ENCODE measurements at regions not wholly inside any gene's neighbourhood (a gene's known extent, or its start where the extent isn't known, plus 50 kb on each side); places are given as distances from the start of the nearest gene placed in this dataset.

- TF ChIP-seq, protein P1, sequence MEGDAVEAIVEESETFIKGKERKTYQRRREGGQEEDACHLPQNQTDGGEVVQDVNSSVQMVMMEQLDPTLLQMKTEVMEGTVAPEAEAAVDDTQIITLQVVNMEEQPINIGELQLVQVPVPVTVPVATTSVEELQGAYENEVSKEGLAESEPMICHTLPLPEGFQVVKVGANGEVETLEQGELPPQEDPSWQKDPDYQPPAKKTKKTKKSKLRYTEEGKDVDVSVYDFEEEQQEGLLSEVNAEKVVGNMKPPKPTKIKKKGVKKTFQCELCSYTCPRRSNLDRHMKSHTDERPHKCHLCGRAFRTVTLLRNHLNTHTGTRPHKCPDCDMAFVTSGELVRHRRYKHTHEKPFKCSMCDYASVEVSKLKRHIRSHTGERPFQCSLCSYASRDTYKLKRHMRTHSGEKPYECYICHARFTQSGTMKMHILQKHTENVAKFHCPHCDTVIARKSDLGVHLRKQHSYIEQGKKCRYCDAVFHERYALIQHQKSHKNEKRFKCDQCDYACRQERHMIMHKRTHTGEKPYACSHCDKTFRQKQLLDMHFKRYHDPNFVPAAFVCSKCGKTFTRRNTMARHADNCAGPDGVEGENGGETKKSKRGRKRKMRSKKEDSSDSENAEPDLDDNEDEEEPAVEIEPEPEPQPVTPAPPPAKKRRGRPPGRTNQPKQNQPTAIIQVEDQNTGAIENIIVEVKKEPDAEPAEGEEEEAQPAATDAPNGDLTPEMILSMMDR (IDR thresholded peaks at IDR 0.05; ENCODE audit: poor library complexity), result no peak
- no peak for TF ChIP-seq EZH2phosphoT487 (IDR thresholded peaks at IDR 0.05; ENCODE audit: low read depth, severe bottlenecking, unreplicated experiment)
- TF ChIP-seq EZH2 (IDR thresholded peaks at IDR 0.05; ENCODE audit: borderline replicate concordance), result no peak
These were observed 117.2 kb upstream of the OTUD4 start for GRCh38 chr4:145297556-145297955.

All from hepatocyte (in vitro differentiated cells).